Stimulated activated CD4-positive, alpha-beta T cell treated with anti-CD3 and anti-CD28 coated beads, Interleukin-12 subunit alpha, Interleukin-12 subunit beta, amount 100 ng/mL, for 48 hours (primary cell): ENCODE measurements at regions not wholly inside any gene's neighbourhood (a gene's known extent, or its start where the extent isn't known, plus 50 kb on each side); places are given as distances from the start of the nearest gene placed in this dataset.
A peak's percentile ranks its signal among the peaks of the same experiment; 100 is the strongest.
"Not testable (repeated sequence)": the region's sequence is repeated elsewhere in the genome, so short reads cannot be mapped to it uniquely, and the experiment has no call there.

Source experiments
- DNase-seq, 3 donors: peaks; one replicate each; pipeline ENCODE4 v3.0.0-alpha.2; 2020; ENCODE audit warnings: low read depth in 2 of 3, low spot score in 1 of 3

DNA sequence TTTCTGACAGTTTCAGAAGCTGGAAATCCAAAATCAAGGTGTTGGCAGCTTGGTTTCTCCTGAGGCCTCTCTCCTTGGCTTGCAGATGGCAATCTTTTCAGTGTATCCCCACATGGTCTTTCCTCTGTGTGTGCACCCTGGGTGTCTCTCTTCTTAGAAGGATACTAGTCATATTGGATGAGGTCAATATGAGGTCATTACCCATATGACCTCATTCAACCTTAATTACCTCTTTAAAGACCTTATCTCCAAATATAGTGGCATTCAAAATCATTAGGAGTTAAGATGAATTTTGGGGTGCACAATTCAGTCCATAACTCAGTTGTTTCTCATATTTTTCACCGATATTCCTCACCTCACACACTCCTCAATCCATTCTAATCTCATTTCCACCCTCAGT is 92.4 kb upstream of the TGM3 start:
- no peak for DNase-seq

DNA sequence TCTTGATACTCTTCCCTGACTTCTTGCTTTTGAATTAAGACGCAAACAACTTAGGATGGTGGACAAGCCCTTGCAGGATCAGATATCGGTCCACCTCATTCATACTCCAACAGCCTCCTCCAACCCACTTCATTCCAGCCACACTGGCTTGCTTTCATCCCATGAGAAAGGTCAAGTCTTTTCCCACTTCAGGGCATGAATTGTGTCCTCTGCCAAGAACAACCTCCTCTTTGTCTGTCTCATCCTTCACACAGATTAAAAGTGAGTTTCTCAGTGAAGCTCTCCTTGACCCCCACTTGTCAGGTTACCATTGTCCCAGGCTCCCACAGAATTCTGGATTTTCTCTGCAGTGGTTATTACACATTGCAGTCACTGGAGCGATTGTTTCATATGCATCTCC is 91.8 kb upstream of the TGM3 start:
- no peak for DNase-seq

DNA sequence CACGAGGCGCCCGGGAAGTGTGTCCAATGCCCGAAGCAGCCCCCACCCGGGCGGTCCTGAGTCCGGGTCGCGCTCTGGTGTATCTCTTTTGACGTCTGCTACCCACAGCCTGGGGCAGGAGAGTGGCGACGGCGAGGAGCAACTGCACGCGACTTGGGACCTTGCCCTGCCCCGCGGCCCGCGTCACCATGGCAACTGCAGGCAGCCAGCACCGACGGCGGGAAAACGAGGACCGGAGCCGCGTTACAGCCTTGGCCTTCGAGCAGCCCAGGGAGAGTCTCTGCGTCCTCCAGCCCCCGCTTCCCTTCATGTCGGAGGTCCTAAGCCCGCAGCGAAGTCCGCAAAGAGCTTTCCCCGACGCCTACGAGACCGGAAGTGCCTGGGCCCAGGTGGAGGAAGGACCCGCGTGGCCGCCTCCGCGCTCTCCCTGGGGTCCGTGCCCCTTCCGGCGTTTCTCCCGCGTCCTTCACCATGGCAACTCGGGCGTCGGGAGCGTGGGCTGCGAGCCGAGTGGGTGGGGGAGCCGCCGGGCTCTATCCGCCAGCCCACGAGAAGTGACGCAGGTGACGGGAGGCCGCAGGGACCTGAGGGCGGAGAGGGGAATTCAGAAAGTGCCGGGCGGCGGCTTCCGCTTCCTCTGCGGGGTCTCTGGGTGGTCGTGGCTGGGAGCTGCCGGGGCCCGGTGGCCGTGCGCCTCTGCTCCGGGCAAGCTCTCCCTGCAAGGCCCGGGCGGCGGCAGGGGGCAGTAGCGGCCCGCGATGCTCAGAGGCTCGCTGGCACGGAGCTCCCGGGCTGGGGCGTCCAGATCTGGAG is 88.6 kb upstream of the TGM3 start:
- DNase-seq = peak; percentile 52 to 68 (median 52)

DNA sequence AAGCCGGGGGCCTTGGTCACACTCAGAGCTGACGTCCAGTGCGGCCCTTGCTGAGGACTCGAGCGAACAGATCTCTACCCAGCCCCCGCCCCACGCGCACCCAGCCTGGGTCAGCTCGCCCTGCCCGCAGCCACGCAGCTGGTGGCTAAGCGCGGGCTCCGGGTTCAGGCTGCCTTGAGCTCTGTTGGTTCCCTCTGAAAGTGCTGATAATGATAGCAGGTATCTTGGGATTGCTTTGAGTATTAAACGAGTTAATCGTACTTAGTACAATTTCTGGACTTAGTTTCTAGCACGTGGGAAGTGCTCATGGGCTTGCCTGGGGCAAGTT is 88.1 kb upstream of the TGM3 start:
- no peak for DNase-seq

DNA sequence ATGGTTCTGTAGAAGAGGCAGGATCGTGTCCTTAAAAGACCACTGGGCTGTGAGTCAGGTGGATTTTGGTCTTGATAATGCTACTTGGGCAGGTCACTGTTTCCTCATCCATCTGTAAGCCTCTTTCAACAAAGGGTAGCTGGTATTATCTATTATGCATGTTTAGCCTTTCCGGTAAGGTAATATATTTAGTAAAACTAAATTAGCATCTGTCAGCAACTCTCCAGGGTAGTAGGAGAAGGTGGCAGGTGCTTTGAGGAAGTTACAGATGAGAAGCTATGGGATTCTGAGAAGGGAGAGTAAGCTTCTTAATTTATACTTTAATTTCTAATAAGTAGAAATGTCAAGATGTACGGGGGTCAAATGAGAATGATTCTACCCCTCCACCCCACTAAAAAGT is 86.9 kb upstream of the TGM3 start:
- no peak for DNase-seq

DNA sequence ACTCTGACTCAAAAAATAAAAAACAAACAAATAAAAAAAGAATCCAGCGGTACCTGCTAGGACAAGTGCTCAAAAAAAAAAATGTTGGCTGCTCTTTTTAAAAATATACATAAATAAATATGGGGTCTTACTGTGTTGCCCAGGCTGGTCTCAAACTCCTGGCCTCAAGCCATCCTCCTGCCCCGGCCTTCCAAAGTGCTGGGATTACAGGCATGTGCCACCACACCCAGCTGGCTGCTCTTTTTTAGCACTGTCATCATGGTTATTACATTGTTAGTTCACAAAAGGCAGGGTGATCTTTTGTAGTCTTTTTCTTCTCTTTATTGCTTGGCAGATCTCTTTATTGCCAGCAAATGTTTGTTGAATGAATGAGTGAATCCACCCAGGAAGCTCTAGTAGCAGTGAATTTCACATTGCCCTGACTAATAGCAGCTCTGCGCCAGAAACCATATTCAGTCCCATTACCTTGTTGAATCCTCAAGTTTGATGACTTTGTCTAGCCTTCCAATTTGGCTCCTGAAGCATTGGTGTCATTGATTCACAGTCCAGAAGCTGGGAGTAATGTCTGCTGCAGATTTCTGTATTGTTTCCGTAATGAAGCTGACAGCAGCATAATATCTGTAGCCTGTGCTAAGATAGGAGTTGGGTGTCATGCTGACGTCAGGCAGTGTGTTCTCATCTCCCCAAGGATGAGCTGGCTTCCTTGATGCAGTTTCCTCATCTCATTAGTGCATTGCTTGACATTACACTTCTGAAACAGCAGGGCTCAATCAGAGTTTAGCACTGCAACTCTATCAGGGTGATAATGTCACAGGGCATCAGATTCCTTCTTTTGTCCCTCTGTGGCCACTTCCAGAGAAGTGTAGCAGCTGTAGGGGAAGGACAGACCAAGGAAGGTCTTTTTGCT is 84.9 kb upstream of the TGM3 start:
- DNase-seq = no peak

DNA sequence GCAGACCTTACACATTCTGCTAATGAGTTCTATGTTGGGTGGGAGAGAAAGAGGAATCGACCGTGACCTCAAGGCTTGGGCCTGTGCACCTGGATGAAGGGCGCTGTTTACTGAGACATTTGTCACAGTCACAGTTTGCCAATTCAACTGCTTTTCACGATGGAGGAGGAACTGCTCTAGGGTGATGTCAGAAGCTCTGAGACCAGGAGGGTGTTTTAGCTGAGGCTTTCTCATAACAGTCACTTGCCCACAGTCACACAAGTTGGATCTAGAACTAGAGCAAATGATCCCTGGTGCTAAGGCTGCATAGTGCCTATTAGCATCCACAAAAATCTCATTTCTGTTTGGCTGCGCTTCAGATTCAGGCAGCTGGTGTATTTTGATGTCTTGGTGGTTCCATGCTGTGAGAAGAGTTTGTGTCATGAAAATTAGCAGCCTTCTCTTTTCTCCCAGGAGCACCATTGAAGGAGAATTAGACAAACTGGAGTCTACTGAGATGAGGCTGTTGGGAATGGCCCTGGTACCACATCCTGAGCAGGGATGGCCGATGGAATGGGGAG is 83.3 kb upstream of the TGM3 start:
- no peak for DNase-seq

DNA sequence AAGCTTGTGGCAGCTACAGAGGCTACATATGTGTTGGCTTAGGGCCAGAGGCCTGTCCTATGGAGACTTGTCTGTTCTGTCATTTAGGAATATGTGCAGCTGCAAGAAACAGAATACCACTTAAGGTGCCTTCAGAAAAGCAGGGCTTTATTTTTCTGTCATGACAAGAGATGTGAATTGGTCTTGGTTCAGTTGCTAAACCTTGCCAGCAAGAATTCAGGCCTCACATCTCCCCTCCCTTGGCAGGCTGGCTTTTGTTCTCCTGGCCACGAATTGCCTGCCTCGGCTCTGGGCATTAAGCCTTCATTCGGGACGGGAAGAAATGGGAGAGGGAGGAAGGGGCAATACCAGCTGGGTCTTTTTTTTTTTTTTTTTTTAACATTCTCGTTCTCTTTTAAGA is 82.4 kb upstream of the TGM3 start:
- no peak for DNase-seq

DNA sequence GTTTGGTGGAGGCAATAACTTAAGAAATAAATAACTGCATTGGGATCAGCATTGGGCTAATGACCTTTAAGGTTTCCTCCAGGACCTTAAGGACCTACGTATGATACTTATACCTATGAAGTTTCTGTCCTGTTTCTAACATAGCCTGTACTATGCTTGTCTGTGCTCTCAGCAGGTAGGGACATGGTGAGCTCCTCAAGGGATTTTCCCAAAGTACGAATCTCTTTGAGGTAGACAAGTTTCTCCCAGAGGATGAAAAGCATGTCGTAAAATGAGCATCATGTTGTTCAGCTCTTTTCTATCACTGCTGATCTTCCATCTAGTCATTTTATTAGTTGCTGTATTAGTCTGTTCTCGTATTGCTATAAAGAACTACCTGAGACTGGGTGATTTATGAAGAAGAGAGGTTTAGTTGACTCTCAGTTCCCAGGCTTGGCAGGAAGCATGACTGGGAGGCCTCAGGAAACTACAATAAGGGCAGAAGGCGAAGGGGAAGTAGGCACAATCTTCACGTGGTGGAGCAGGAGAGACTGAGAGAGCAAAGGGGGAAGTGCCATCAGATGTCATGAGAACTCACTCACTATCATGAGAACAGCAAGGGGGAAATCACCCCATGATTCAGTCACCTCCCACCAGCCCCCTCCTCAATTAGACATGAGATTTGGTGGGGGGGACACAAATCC is 77.8 kb upstream of the TGM3 start:
- peak; percentile 2 to 28 (median 7) for DNase-seq

DNA sequence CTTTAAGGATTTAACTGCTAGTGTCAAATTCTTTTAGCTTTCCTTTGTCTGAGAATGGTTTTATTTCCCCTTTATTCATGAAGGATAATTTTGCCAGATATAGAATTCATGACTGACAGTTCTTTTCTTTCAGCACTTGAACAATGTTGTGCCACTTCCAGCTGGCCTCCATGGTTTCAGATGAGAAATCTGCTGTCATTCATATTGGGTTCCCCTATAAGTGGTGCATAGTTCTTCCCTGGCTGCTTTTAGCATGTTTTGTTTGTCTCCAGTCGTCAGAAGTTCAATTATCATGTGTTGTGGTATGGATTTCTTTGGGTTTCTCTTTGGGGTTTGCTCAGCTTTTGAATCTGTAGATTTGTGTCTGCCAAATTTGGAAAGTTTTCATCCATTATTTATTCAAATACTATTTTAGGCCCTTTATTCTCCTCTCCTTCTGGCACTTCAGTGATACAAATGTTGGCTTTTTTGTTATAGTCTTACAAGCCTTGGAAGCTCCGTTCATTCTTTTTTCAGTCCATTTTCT is 76.3 kb upstream of the TGM3 start:
- DNase-seq = no peak

DNA sequence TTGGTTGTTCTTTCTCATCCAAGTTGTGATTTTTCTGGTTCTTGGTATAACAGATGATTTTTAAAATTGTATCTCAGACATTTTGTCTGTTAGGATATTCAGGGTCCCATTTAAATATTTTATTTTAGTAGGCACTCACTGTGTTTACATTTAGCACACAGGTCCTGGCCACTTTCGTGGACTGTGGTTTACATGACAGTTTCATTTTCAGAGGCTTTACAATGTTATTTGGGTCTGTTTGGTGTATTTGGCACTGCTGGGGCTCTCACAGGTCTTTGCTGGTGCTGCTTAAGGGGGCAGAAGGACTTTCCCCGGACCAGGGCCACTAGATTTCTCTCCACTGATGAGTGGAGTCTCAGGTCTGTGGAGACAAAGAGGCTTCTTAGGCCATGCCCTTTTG is 75.5 kb upstream of the TGM3 start:
- DNase-seq = no peak

DNA sequence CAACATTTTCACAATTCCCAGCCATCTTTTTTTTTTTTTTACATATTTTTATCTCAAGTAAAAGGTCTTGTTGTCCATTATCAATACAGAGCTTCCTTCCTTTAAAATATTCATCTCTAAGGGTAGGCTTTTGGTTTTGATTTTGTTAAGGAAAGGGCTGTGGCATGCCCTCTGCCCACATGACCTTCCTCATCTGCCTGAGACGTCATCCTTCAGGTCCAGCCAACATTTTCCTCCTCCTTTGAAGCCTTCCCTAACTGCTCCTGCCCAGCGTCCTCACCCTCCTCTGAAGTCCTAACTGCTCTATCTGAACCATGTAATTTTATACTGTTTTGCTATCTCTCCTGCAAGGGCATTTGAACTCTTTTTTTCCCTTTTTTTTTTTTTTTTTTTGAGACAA is 73.9 kb upstream of the TGM3 start:
- DNase-seq = no peak

DNA sequence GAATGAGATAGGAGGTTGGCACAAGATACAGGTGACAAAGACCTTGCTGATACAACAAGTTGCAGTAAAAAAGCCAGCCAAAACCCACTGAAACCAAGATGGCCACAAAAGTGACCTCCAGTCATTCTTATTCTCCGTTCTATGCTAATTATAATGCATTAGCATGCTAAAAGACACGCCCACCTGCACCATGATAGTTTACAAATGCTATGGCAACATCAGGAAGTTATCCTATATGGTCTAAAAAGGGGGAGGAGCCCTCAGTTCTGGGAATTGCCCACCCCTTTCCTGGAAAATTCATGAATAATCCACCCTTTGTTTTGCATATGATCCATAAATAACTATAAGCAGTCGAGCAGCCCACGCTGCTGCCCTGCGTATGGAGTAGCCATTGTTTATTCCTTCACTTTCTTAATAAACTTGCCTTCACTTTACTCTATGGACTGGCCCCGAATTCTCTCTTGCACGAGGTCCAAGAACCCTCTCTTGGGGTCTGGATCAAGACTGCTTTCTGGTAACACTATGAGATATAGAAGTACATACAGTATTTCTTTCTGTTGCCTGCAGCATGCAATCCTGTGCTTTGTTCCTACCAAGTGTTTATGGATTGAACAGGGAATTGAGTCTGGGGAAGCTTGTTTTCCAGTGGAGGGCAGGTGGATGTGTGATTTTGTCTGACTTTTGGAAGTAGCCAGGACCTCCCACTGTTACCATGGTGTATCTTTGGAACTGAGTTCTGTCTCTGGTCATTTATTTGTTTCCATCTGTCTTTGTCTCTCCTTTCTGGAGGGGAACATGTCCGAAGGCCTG is 72.0 kb upstream of the TGM3 start:
- no peak for DNase-seq

DNA sequence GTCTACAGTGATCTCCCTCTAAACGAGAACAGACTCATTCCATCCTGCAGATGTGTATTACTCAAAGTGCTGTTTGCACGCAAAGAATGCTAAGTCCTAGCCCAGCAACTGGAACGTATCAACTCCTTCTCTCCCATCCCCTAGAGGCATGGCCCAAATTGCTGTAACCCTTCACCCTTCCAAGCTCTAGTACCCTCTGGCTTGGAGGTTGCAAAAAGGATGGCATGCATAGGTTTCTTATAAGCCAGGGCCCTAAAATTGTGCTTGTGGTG is 71.5 kb upstream of the TGM3 start:
- DNase-seq = no peak

DNA sequence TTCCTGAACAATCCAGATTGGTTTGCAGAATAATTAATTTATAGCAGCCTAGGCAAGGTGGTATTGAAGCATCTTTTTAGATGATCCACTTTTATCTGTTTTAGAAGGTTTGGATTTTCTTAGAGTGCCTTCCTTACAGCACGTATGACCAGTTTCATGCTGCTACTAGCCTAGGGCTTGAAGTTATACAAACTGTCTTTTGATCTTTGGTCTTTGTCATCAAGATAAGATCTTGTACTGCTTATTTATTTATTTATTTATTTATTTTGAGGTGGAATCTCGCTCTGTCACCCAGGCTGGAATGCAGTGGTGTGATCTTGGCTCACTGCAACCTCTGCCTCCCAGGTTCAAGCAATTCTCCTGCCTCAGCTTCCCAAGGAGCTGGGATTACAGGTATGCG is 68.5 kb upstream of the TGM3 start:
- not testable (repeated sequence) for DNase-seq

DNA sequence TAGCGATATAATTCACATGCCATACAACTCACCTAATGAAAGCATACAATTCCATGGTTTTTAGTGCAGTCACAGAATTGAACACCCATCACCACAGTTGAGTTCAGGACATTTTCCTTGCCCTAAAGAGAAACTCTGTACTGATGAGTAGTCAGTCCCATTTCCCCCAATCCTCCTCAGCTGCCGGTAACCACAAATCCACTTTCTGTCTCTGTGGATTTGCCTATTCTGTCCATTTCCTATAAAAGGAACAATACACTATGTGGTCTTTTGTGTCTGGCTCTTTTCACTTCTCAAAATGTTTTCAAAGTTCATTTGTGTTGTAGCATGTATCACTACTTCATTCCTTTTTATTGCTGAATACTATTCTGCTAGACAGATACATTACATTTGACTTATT is 67.9 kb upstream of the TGM3 start:
- no peak for DNase-seq

DNA sequence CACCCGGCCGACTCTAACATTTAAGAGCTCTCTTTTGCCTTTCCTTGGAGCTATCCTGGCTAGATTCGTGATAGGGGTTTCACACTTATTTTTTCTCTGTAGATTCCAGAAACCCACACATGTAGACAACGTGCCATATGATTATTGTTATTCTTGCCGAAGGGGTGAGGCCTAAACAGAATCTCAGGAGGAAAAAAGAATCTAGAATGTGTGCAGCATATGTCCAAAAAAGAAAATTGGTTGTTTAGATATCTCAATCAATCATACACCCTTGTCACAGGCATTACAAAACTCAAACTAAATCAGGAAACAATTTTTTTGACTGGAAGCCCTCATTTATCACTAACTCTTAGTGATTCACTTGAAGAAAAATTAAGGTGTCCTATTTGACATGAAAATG is 66.9 kb upstream of the TGM3 start:
- no peak for DNase-seq

DNA sequence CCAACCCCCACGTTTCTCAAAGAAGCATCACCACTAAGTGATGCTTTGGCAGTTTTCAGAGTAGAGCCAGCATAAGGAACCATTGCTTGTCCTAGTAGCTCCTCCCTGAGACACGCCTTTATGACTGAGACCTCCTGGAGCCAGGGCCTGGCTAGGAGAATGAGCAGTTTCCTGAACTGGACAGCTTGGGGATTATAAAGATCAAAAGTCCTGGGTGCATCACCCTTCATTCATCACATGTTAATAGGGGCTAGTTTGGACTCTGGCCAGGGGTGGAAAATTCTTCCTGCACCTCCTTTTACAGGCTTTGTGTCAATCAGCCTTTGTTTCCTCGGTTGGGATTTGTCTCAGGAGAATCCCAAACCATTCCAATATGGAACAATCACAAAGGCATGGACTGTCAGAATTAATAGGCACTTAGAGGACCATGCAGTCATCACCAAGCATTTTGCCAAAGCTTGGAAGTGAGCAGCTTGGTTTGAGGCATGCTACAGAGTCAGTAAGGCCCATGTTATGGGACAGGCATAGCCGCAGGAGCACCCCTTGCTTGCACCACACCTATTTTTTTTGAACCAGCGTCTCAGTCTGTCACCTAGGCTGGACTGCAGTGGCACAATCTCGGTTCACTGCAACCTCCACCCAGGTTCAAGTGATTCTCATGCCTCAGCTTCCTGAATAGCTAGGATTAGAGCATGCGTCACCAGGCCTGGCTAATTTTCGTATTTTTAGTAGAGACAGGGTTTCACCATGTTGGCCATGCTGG is 64.9 kb upstream of the TGM3 start:
- no peak for DNase-seq

DNA sequence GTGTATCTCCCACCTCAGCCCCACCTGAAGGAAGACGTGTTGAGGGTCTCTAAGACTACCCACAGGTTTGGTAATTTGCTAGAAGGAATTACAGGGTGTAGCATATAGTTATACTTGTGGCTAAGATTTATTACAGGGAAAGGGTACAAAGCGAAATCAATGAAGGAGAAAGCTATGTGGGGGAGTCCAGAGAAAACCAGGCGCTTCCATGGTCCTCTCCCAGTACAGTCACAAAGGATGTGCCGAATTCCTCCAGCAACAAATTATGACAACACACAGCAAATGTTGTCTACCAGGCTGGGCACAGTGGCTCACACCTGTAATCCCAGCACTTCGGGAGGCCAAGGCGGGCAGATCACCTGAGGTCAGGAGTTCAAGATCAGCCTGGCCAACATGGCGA is 64.1 kb upstream of the TGM3 start:
- no peak for DNase-seq

DNA sequence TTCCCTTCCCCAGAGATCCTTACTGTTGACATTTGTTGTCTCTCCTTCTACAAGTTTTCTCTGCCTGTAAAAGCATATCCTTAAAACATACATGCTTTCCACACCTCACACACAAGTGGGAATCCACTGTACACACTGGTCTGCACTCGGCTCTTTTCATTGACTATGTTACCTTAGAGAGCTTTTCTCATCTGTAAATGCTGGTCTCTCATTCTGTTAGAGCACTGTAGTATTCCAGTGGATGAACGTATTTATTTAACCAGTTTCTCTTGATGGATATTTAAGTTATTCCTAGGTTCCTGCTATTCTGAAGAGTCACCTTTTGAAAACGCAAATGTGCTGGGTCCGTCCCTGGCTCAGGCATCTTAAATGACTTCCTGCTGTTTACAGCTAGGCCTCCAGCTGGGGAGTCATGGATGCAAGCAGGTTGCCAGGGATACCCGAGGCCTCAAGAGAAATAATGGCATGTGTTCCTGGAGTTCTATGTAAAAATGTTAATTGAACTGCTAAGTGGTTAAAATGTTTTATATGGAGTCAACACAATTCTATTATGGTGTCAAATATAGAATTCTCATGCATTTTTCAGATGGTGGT is 61.1 kb upstream of the TGM3 start:
- no peak for DNase-seq
